GM10266 (cell line): ENCODE measurements at regions not wholly inside any gene's neighbourhood (a gene's known extent, or its start where the extent isn't known, plus 50 kb on each side); places are given as distances from the start of the nearest gene placed in this dataset.

ENCODE experiments used
- DNase-seq: peaks from one replicate; pipeline ENCODE4 v3.0.0; 2012; ENCODE audit errors: extremely low spot score
- TF ChIP-seq, protein P1 (sequence below): IDR thresholded peaks from 2 replicates; pipeline ENCODE4 v1.5.1; 2012; ENCODE audit warnings: mild to moderate bottlenecking, low read depth; ENCODE audit not compliant: control insufficient read depth, insufficient read depth; ENCODE audit errors: missing control alignments

- DNase-seq = no peak
- TF ChIP-seq, protein P1, sequence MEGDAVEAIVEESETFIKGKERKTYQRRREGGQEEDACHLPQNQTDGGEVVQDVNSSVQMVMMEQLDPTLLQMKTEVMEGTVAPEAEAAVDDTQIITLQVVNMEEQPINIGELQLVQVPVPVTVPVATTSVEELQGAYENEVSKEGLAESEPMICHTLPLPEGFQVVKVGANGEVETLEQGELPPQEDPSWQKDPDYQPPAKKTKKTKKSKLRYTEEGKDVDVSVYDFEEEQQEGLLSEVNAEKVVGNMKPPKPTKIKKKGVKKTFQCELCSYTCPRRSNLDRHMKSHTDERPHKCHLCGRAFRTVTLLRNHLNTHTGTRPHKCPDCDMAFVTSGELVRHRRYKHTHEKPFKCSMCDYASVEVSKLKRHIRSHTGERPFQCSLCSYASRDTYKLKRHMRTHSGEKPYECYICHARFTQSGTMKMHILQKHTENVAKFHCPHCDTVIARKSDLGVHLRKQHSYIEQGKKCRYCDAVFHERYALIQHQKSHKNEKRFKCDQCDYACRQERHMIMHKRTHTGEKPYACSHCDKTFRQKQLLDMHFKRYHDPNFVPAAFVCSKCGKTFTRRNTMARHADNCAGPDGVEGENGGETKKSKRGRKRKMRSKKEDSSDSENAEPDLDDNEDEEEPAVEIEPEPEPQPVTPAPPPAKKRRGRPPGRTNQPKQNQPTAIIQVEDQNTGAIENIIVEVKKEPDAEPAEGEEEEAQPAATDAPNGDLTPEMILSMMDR = no peak
Observed at GRCh38 chr2:155023674-155024073, 325.2 kb downstream of the KCNJ3 start.

DNA sequence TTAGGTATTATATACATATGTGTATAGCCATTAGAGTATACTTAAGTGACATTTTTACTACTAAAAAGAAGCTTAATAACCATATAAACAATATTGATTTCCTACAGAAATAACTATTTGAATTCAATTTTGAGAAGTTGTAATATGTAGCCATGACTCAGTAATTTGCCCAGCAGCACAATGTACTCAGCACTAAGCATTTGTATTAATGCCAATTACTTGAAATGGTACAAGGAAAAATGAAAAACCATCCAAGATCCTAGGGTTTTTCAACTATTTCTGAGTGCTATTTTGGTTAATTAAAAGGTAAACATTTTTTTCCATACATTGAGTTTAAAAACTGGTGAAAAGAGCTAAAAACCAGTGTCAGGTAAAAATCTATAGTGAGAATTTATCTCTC lies 324.0 kb downstream of the KCNJ3 start:
- no peak for DNase-seq
- TF ChIP-seq, protein P1 = no peak

DNA sequence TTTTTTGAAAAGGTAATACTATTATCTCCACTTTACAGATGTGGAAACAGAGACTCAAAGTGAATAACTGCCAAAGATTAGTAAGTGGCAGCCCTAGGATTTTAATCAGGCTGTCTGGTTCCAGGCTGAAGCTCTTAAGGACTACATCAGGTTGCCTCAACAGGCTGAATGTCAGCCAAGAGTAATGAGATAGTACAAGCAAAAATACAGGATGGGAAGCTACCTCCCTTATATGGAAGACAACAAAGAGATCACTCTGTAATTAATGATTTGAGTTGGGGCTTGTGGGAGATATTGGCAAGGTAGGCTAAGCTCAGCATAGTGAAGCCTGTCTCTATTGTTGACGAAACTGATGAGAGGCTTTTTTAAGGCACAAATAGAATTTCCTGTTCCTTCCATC lies 323.1 kb downstream of the KCNJ3 start:
- no peak for DNase-seq

DNA sequence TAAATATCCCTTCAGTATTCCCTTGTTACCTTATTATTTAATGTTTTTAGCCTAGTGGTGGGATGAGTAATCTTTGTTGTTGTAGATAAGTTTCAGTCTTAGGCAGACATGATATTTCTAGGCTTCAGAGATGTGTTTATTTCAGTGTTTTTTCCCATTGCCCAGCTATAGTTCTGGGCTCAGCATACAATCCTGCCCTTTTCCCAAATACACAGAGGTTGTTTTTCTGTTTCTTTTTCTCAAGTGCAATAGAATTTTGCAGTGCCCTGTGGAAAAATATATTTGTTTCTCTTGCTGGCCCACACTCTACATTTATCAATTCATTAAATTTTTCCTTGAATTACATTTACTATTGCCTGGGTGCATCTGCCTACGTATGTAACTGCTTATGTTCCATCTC lies 321.8 kb downstream of the KCNJ3 start:
- no peak for DNase-seq
- TF ChIP-seq, protein P1 = no peak

More for the DNA sequence above, 323.1 kb downstream of the KCNJ3 start:
- TF ChIP-seq, protein P1 = no peak

DNA sequence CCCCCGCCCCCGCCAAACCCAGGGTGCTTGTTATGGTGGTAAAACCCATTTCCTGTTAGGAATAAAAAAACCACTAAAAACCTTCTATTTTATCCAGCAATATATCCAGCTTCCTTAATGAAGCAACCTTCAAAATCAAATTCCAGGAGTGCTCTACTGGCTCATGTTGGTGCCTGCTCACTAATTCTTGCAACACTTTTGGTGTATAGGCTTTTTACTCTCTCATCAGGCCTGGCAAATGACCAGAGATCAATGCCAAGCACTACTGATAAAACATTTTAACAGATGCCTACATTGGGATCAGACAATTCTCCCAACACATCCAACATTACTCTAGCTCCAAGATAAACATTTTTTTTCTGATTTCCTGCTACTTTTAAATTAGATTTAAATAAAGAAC lies 312.4 kb downstream of the KCNJ3 start:
- TF ChIP-seq, protein P1 = no peak
- no peak for DNase-seq

GRCh38 chr2:154995361-154995760 lies 296.9 kb downstream of the KCNJ3 start:
- TF ChIP-seq, protein P1 = no peak

GRCh38 chr2:154992826-154993225 lies 294.3 kb downstream of the KCNJ3 start:
- no peak for DNase-seq

More at GRCh38 chr2:154995361-154995760, 296.9 kb downstream of the KCNJ3 start:
- DNase-seq = no peak

More at GRCh38 chr2:154992826-154993225, 294.3 kb downstream of the KCNJ3 start:
- TF ChIP-seq, protein P1 = no peak
